ENCODE measurements at regions not wholly inside any gene's neighbourhood (a gene's known extent, or its start where the extent isn't known, plus 50 kb on each side); places are given as distances from the start of the nearest gene placed in this dataset.
"Not testable (repeated sequence)": the region's sequence is repeated elsewhere in the genome, so short reads cannot be mapped to it uniquely, and the experiment has no call there.

- no peaks in the 10 kb centered on the region for H3K36me3 ChIP-seq
- H3K4me3 ChIP-seq = no peak overlapping the region
- H3K27ac ChIP-seq = peak overlapping the region; percentile 53
- TF ChIP-seq CTCF (IDR thresholded peaks at IDR 0.05; ENCODE audit: low read depth, low read length) = no peak
- no peaks in the 10 kb centered on the region for H3K27me3 ChIP-seq
- DNase-seq (ENCODE audit: low read depth in 1 of 2, low spot score in 1 of 2) = peak in 1 of 2 donors; percentile 90
- H3K4me1 ChIP-seq (ENCODE audit: low read depth) = peaks cover 30% of the 10 kb centered on the region
- no peaks in the 10 kb centered on the region for H3K9me3 ChIP-seq (ENCODE audit: low read depth)
These were observed 368.2 kb downstream of the IL20RB start for GRCh38 chr3:137325934-137326333.

- DNase-seq (ENCODE audit: low read depth in 1 of 2, low spot score in 1 of 2) = no peak
- Histone ChIP-seq H3K9me3 (ENCODE audit: low read depth) (no peaks in the 10 kb centered on the region), H3K4me1 (ENCODE audit: low read depth) (peaks cover 30% of the 10 kb centered on the region), H3K27ac (no peak overlapping the region), H3K4me3 (no peak overlapping the region), H3K27me3 (no peaks in the 10 kb centered on the region), H3K36me3 (no peaks in the 10 kb centered on the region)
- TF ChIP-seq CTCF (IDR thresholded peaks at IDR 0.05; ENCODE audit: low read depth, low read length) = no peak
These were observed 371.8 kb downstream of the IL20RB start for GRCh38 chr3:137329594-137329993.

GRCh38 chr3:137330246-137330645 lies 372.5 kb downstream of the IL20RB start:
- H3K27me3 ChIP-seq = no peaks in the 10 kb centered on the region
- no peak for DNase-seq (ENCODE audit: low read depth in 1 of 2, low spot score in 1 of 2)
- no peaks in the 10 kb centered on the region for H3K36me3 ChIP-seq
- H3K4me1 ChIP-seq (ENCODE audit: low read depth) = peaks cover 24% of the 10 kb centered on the region
- no peak overlapping the region for H3K4me3 ChIP-seq
- no peaks in the 10 kb centered on the region for H3K9me3 ChIP-seq (ENCODE audit: low read depth)
- no peak overlapping the region for H3K27ac ChIP-seq
- no peak for TF ChIP-seq CTCF (IDR thresholded peaks at IDR 0.05; ENCODE audit: low read depth, low read length)

- Histone ChIP-seq H3K36me3 (no peaks in the 10 kb centered on the region), H3K4me1 (ENCODE audit: low read depth) (peaks cover 10% of the 10 kb centered on the region), H3K4me3 (no peak overlapping the region), H3K27me3 (no peaks in the 10 kb centered on the region), H3K9me3 (ENCODE audit: low read depth) (no peaks in the 10 kb centered on the region), H3K27ac (no peak overlapping the region)
- DNase-seq (ENCODE audit: low read depth in 1 of 2, low spot score in 1 of 2) = no peak
- no peak for TF ChIP-seq CTCF (IDR thresholded peaks at IDR 0.05; ENCODE audit: low read depth, low read length)
These were observed 374.5 kb downstream of the IL20RB start for GRCh38 chr3:137332297-137332696.

GRCh38 chr3:137335478-137335877 lies 377.7 kb downstream of the IL20RB start:
- no peak overlapping the region for H3K4me3 ChIP-seq
- H3K27ac ChIP-seq = no peak overlapping the region
- DNase-seq (ENCODE audit: low read depth in 1 of 2, low spot score in 1 of 2) = no peak
- no peaks in the 10 kb centered on the region for H3K4me1 ChIP-seq (ENCODE audit: low read depth)
- H3K27me3 ChIP-seq = no peaks in the 10 kb centered on the region
- H3K9me3 ChIP-seq (ENCODE audit: low read depth) = no peaks in the 10 kb centered on the region
- H3K36me3 ChIP-seq = no peaks in the 10 kb centered on the region
- TF ChIP-seq CTCF (IDR thresholded peaks at IDR 0.05; ENCODE audit: low read depth, low read length) = no peak

- not testable (repeated sequence) for H3K36me3 ChIP-seq; H3K27ac ChIP-seq; H3K27me3 ChIP-seq; H3K9me3 ChIP-seq (ENCODE audit: low read depth); H3K4me3 ChIP-seq; H3K4me1 ChIP-seq (ENCODE audit: low read depth); DNase-seq (ENCODE audit: low read depth in 1 of 2, low spot score in 1 of 2)
These were observed 380.6 kb downstream of the IL20RB start for GRCh38 chr3:137338400-137338799.
